HG03025 (cell line): ENCODE measurements at regions not wholly inside any gene's neighbourhood (a gene's known extent, or its start where the extent isn't known, plus 50 kb on each side); places are given as distances from the start of the nearest gene placed in this dataset.

ENCODE experiments used
- ATAC-seq: cut with Tn5 transposase; IDR thresholded peaks from one replicate; pipeline ENCODE4 v1.9.1; 2021; ENCODE audit warnings: mild to moderate bottlenecking, moderate library complexity; ENCODE audit not compliant: unreplicated experiment, low FRiP score

DNA sequence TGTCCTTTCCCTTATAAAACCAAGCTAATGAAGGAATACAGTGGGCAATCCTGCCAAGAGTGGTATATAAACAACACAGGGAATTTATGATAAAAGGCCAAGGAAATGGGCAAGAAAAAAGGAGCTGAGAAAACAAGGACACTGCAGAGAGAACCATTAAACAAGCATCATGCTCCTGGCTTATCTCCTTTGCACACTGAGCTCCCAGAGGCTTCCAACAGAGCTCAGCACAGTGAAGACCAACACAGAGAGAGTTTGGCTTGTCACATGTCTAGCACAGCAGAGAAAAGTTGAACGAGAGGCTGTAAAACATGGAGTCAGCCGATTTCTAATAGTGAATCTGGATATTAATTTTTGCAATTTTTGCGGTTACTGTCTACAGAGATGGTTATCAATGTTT is 68.0 kb upstream of the KLF7 start:
- no peak for ATAC-seq

DNA sequence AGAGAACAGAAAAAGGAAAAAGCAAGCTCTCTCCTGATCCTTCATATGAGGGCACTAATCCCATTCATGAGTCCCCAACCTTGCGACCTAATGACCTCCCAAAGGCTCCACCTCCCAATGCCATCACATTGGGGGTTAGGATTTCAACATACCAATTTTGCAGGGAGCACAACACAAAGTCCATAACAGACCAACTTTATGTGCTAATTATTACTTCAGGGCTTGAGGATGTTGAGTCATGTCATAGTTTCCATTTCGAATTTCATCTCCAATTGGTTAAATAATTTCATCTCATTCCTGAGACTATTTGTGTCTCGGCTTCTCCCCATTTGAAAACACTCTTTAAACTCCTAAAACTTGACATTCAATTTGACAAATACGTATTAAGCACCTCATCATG is 69.9 kb upstream of the KLF7 start:
- no peak for ATAC-seq

DNA sequence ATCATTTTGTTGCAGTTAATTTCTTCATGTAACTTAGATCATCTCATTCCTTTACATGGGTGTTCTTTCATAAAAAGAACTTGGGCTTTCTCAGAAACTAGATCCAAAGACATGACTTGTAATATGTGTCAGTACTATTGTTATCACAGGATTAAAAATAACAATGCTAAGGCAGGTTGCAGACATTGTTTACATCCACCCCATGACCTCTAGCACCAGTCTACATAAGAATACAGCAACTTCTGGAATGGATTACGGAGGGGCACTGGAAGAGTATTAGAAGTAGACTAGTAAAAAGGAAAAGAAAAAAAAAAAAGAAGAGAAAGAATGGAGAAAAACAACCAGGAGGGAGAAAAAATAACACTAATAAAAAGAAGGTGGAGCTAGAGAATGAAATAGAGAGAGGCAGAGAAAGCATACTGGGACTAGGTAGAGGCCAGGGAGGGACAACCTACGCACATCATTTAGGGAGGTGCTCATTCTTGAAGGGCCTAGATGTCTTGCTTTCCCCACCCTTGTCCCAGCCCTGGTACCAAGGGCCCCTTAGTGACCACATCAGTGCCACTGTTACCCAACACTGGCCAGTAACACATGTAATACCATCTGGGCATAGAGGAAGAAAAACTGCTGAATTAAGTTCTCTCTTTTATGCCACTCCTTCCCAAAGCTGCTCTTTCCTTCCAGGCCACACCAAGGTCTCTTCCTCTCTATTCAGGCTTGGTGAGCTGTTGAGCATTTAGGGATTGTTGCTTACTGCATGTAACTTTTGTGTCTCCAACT is 70.6 kb upstream of the KLF7 start:
- no peak for ATAC-seq

DNA sequence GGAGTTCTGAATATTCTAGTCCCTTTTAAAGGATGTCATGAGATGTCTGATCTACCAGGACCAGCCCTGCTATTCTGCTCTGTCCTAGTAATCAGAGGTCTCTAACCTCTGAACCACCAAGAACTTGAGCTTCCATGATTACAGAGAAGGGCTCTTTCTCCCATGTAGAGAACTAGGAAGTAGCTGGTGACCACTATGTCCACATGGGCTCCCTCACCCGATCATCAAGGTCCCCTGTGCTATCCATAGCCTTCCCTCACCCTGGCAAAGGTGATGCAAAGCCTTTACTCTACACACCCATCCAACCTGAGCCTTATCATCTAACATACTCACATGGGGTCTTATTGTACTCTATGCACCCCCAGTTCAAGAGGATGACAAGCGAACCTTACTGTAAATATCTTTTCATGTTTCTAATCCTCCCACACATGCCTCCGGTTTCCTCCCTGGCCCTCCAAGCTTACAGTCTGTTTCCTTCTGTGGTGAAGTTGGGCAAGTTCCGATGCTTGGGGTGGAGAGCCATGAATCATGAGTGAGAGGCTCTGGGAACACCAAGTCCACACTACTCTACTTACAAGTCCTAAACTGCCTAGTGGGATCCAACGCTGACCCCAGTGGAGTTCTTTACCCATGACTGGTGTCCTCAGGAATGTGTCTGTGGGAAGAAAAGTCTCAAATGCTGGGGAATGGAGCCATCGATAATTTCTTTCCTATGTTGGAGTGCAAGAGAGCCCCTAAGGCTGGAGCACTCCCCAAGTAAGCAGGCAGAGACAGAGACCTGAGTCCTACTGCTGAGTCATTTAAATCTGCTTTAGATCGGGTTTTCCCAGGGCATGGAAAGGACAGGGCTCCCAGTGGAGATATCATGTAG is 73.3 kb upstream of the KLF7 start:
- no peak for ATAC-seq

DNA sequence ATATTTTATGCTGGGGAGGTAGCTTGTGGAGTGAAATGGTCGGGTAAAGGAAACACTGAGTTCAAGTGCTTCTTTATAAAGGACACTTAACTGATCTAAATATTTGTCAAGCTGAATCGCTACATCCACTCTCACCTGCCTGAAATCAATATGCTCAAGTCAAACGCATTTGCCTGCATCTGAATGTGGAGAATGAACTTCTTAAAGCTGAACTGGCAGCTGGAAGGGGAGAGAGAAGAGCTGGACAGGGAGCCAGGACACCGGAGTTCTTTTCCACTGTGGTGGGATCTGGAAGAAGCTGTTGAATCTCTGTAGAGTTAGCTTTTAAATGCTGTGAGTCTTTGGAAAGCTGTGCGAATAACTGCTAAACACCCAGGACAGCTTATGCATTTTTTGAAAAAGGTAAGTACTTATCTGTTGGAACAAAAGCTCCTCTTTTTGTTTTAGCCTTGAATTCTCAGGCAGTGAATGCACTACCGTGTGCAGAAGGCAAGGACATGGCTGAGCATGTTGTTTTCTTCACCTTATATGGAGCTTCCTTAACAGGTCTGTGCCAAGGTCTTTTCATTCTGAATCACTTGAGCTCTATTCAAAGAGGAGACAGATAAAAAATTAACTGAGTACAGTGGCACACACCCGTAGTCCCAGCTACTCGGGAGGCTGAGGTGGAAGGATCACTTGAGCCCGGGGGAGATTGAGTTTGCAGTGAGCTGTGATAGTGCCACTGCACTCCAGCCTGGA is 74.2 kb upstream of the KLF7 start:
- ATAC-seq: no peak

DNA sequence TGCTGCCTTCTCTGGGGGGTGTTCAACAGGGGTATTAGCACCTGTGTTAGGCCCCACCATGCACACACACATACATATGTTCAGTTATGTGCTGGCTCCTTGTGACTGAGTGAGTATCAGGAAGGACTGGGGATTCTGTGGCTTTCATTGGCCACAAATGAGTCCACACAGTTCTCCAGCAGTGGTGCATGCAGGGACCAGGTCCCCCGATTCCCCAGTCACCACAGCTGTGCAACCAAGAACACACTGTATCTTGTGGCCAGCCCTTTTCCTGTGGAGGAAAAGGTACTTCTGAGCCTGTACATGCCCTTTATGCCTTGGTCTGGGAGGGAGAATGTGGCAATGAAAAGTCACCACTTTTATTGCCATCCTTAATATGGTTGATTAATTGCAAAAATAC is 74.9 kb upstream of the KLF7 start:
- ATAC-seq: no peak

DNA sequence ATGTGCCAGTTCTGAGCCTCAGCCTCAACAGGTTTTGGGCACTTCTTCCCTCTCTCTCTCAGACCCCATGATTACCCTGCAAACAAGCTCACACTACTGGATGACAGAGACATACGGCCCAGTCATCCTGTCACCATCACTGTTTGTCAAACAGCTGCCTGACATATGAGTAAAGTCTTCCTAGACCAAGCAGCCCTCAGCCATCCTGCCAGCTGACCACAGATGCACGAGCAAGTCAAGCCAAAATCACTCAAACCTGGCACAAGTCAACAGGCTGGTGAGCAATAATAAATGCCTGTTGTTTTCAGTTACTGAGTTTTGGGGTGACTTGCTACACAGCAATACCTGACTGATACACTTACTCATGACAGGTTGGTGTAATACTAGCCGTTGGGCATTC is 75.5 kb upstream of the KLF7 start:
- no peak for ATAC-seq

DNA sequence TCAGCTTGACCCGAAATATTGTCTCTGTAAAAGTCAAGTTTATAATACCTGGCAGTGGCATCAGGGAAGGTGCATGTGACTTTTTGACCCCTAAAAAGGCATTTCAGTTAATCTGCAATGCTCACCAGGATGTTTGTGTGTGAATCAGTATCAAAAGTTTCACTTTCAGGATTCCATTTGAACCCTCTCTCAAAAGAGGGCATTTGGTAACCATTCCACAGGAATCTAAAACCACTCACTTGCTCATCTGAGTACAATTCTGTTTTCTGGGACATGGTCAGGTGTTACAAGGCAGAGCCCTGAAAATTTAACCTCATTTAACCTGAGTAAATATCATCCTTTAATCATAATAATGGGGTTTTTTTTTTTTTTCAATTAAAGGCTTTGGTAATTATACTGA is 77.9 kb upstream of the KLF7 start:
- ATAC-seq: no peak

DNA sequence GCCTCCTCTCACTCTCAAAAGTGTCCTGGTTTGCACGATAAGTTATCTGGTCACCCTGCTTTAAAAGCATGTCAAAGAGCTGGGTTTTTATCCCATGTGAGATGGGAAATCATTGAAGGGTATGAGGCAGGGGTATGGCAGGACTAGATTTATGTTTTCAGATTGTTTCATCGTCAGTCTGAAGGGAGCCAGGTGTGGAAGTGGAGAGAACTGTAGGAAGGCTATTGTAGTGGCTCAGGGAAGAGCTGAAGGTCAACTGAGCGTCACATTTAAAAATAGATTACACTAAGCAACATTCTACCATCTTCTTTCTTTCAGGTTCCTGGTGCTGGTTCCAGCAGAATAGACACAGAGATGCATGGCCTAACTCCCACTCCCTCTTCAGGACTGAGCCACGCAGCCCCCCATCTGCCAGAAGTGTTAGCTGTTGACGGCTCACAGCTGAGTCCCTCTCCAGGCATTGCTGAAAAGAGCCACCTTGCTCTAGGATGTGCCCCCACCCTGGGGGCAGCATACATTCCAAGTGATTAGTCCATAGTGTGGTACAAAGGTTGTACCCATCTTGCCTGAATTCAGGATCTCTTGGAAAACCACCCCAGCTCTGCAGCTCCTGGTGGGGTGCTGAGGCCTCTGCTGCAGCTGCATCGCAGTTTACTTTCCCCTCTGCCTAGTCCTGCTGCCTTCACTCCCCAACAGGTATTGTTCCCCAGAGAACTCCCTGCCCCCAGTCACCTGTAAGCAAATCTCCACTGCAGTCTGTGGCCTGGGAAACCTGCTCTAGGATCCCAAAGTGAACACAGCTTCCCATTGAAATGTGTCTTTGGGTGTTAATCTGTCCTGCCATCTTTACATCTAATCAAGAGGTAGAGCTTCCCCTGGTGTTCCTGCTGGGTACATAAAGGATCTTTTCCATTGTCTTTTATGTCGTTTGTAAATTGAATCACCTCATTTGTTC is 79.5 kb upstream of the KLF7 start:
- ATAC-seq: no peak

DNA sequence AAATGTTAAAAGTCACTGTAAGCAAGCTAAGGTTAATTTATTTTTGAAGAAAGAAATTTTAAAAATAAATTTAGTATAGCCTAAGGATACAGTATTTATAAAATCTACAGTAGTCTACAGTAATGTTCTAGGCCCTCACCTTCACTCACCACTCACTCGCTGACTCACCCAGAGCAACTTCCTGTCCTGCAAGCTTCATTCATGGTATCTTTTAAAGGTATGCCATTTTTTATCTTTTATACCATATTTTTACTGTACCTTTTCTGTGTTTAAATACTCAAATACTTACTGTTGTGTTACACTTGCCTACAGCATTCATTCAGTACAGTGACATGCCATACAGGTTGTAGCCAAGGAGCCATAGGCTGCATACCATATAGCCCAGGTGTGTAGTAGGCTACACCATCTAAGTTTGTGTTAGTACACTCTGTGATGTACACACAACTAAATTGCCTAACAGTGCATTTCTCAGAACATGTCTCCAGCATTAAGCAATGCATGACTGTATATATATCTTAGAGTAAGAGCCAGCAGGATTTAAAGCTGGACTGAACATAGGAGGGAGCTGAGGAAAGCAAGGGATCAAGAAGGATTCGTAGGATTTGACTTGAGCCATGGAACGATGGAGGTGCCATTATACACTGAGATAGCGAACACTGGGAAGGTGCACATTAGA is 83.1 kb upstream of the KLF7 start:
- ATAC-seq: no peak

DNA sequence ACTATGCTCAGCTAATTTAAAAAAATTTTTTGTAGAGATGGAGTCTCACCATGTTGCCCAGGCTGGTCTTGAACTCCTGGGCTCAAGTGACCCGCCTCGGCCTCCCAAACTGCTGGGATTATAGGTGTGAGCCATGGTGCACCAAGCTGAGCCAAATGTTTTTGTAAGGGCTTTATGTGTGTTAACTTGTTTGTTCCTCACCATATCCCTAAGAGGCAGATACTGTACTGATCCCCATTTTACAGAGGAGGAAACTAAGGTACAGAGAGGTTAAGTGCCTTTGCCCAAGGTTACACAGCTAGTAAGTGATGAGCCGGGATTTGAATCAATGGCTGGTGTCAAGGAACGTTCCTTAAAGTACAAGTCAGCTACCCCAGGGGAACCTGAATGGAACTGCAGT is 85.3 kb upstream of the KLF7 start:
- ATAC-seq: no peak

DNA sequence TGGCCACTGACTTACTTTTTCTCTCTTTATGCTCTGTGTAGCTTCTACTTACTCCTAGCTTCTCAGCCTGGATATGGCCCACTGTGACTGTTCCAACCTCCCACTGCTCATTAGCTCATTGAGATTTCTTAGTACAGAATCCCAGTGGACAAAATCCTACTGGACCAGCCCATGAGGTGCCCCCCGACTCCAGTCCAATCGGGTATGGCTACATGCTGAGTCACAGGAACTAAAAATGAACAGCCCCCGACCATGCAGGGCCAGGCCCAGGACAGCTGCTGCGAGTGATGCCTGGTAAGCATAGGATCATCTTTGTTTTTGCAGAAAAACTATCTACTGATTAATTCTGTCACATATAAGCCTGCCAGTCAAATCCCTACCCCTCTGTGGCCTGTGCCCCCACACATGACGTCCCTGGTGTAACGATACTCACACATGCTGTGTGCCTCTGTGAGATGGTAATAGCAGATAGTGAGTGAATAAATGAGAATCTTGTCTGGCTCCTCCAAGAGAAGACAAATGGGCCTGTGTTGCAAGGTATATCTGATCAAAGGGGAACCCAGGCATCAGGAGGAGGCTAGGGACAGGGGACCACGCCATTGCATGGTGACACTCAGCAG is 85.9 kb upstream of the KLF7 start:
- no peak for ATAC-seq

DNA sequence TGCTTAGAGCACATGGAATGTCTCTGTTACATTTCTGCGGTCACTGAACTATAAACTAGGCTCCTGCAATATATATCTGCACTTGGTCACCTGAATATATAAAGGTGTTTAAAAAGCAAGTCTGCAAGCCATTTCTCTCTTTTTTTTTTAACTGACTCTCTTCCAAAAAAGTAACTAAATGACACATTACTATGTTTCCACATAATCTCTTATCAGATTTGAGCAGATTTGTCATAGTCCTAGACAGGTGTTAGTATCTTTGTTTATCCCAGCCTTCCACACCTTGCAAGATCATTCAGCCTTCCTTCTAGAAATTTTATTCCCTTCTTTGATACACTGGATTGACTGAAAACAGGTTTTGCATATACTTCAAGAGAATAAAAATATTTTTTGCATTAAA is 86.7 kb upstream of the KLF7 start:
- ATAC-seq: no peak

DNA sequence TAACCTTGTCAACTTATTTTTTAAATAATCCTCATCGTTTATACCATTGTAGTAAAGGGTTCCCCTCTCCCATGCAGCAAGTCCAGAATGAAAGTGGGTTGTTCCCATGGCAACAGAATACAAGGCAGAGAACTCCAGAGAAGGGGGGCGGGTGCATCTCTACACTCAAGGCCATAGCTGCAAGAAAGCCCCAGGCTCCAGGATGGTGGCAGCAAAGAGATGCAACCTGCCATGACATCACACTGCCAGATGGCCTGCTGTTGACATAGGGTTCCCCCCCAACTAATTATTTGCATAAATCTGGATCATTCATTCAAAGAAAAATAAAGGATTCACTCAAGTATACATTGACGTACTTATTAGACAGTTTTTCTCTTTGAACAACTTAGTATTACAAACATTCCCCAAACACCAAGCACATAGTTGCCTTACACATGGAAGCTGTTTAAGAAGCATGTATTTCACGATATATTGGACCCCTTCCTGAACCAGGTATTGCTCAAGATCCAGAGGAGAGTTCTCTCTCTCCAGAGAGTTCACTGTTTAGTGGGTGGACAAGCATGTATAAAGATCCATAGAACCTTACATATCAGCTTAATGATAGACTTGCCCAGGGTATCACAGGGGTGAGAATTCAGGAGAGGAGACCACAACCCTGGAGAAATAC is 87.4 kb upstream of the KLF7 start:
- no peak for ATAC-seq

DNA sequence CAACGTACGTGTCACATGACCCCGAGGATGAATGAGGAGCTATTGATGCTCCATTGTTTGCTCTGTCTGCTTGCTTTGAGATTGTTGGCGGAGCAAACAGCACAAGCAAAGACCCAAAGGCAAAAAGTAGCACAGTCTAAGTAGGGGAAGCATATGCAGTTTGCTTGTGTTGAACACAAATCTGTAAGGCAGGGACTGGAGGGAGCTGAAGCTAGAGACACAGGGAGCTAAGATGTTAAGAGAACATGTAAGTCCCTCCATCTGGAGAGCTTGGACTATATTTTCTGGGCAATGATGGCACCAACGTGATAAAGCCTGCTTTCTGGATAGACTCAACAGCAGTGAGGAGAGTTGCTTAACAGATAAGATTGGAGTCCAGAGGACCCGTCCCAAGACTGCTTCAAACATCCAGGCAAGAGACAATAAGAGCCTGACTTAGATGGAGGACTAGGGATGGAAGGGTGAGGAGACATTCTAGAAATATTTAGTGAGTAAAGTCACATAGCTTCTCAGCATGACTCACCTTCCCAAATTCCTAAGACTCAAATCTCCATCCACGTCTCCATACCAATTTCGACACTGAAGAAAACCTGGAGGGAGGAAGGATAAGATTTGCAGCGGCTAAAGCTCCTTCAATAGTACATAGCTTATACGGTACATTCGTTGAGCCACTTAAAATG is 88.1 kb upstream of the KLF7 start:
- ATAC-seq: no peak

DNA sequence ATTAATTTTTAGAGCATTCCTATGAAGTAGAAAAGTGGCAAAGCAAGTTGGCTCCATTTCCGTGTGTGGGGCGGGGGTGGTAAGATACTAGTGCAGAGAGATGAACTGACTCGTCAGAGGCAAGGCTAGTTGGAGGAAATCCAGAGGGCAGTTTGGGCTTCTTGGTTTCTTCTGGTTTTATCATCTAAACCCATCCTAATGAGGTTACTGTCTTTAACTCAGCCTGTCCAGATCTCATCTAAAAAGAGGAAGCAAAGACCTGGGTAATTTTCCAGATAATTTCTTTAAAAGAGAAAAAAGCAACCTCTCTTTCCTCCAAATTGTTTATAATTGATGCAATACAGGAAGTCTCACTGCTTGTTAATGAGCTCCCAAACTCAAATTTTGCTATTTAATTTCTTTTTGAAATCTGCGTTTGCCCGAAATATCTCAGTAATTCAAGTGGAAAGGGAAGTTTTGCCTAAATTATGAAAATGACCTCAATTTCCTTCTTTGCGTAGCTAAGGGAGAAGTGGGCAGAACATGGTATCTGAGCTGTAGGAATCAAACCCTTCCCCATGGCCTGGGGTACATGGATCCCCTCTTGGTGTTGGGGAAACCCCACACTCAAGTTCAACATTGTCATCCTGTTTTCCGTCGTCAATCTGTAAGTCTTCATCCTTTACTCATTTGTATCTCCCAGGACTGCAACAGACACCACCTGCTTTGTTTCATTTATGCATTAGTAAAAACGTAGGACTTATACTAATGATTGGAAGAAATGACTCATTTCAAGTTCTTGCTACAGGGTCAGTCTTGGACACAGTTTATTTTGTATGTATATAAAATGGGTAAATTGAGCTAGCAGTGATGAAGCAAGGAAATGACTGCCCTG is 89.1 kb upstream of the KLF7 start:
- no peak for ATAC-seq
